A549 (cell line): ENCODE measurements at regions not wholly inside any gene's neighbourhood (a gene's known extent, or its start where the extent isn't known, plus 50 kb on each side); places are given as distances from the start of the nearest gene placed in this dataset.

ENCODE experiments used
- ATAC-seq, 2 experiments: fragments of 200-7000 bp in 1 of 2; fragments of >200 bp in 1 of 2; cut with Nextera tagmentation in 1 of 2; cut with Tn5 transposase in 1 of 2; 3 replicates each; pipeline versions ENCODE4 v1.8.0 to v1.9.1; 2018 to 2020; ENCODE audit warnings: mild to moderate bottlenecking in 1 of 2, moderate library complexity in 1 of 2
- CTCF ChIA-PET: fragments of 300-600 bp; sonication (Branson Sonifier 250); formaldehyde crosslinking; extraction: SDS; loops from one replicate; lab custom pipeline; 2021; ENCODE audit warnings: antibody characterized with exemption, inconsistent platforms; lab: Yijun Ruan, JAX
- POLR2A ChIA-PET: fragments of 350-600 bp; formaldehyde crosslinking; extraction: SDS; loops from one replicate; lab custom pipeline; 2021; ENCODE audit warnings: antibody characterized with exemption, inconsistent platforms; lab: Yijun Ruan, JAX
- DNase-seq, 2 experiments: peaks; one replicate each; pipeline versions ENCODE4 v3.0.0 to v3.0.0-alpha.2; 2011 to 2016; ENCODE audit warnings: low read depth in 1 of 2, low spot score in 1 of 2
- FAIRE-seq: peaks from 2 replicates; lab custom pipeline; 2011; peaks lifted over from hg19 to GRCh38; lab: Jason Lieb, UNC
- H3K27ac ChIP-seq, 2 experiments: fragments of >200 bp; sonication (Bioruptor Twin); formaldehyde crosslinking; 3 replicates each; pipeline ENCODE4 v1.5.1; 2016 to 2017
- H3K4me1 ChIP-seq: fragments of >200 bp; sonication (Bioruptor Twin); formaldehyde crosslinking; 3 replicates; pipeline ENCODE4 v1.6.1; 2016
- H3K4me2 ChIP-seq: fragments of >200 bp; sonication (Bioruptor Twin); formaldehyde crosslinking; 3 replicates; pipeline ENCODE4 v1.6.1; 2016
- H3K4me3 ChIP-seq: fragments of >200 bp; sonication (Bioruptor Twin); formaldehyde crosslinking; 3 replicates; pipeline ENCODE4 v1.5.1; 2016
- H3K9me3 ChIP-seq: fragments of >200 bp; sonication (Bioruptor Twin); formaldehyde crosslinking; 3 replicates; pipeline ENCODE4 v1.6.1; 2016
- BHLHE40 ChIP-seq: IDR thresholded peaks from 2 replicates; pipeline ENCODE4 v1.6.1; 2012; ENCODE audit warnings: low read depth, low read length, inconsistent platforms
- CBX8 ChIP-seq: fragments of 200-600 bp; sonication (generic); IDR thresholded peaks from 2 replicates; pipeline ENCODE4 v1.6.1; 2016
- CHD2 ChIP-seq: fragments of 150-350 bp; IDR thresholded peaks from 2 replicates; pipeline ENCODE4 v1.6.1; 2014; ENCODE audit warnings: low read length; ENCODE audit not compliant: partially characterized antibody
- HEYL ChIP-seq: fragments of 250-450 bp; sonication (Bioruptor Pico); IDR thresholded peaks from 2 replicates; pipeline ENCODE4 v1.8.0; 2021; ENCODE audit warnings: mild to moderate bottlenecking, moderate library complexity
- HOXB13 ChIP-seq: fragments of 250-450 bp; sonication (Bioruptor Pico); IDR thresholded peaks from 2 replicates; pipeline ENCODE4 v1.5.0; 2020; ENCODE audit warnings: low read depth, mild to moderate bottlenecking, moderate library complexity
- MAZ ChIP-seq: fragments of 150-350 bp; IDR thresholded peaks from 2 replicates; pipeline ENCODE4 v1.6.1; 2014; ENCODE audit warnings: antibody characterized with exemption, low read depth, low read length, borderline replicate concordance
- NPAS2 ChIP-seq: fragments of 250-450 bp; sonication (Bioruptor Pico); IDR thresholded peaks from 2 replicates; pipeline ENCODE4 v1.8.0; 2022; ENCODE audit warnings: mild to moderate bottlenecking, moderate library complexity, borderline replicate concordance
- NR3C1 ChIP-seq: fragments of >200 bp; sonication (Bioruptor Twin); formaldehyde crosslinking; IDR thresholded peaks from 3 replicates; pipeline ENCODE4 v1.6.1; 2017
- POLR2A ChIP-seq: IDR thresholded peaks from 2 replicates; pipeline ENCODE4 v1.6.1; 2012; ENCODE audit warnings: mild to moderate bottlenecking, low read length
- POLR2AphosphoS2 ChIP-seq: conservative IDR thresholded peaks from 2 replicates; pipeline ENCODE4 v1.6.1; 2012; ENCODE audit warnings: low read length, improper control_type of control experiment, inconsistent platforms
- RAD21 ChIP-seq, 2 experiments: fragments of >200 bp in 1 of 2; sonication (Bioruptor Twin) in 1 of 2; formaldehyde crosslinking in 1 of 2; IDR thresholded peaks in 1 of 2; conservative IDR thresholded peaks in 1 of 2; 2 replicates in 1 of 2; 3 replicates in 1 of 2; pipeline ENCODE4 v1.6.1; 2012 to 2018; ENCODE audit warnings: inconsistent platforms in 1 of 2
- RARB ChIP-seq: fragments of 250-450 bp; sonication (Bioruptor Pico); IDR thresholded peaks from 2 replicates; pipeline ENCODE4 v1.8.0; 2021; ENCODE audit warnings: mild to moderate bottlenecking, moderate library complexity
- RCOR1 ChIP-seq: fragments of 150-350 bp; IDR thresholded peaks from 2 replicates; pipeline ENCODE4 v1.6.1; 2014; ENCODE audit warnings: antibody characterized with exemption, low read length, low read depth
- SREBF2 ChIP-seq: fragments of 450-650 bp; IDR thresholded peaks from 2 replicates; pipeline ENCODE4 v1.6.1; 2014; ENCODE audit warnings: mild to moderate bottlenecking, moderate library complexity
- ZSCAN20 ChIP-seq: fragments of 250-450 bp; sonication (Bioruptor Pico); IDR thresholded peaks from 2 replicates; pipeline ENCODE4 v1.8.0; 2022; ENCODE audit warnings: mild to moderate bottlenecking, moderate library complexity
- WGBS: methylation state at CpG from one replicate; pipeline ENCODE4 v1.1.6; 2017; ENCODE audit errors: missing lambda C conversion rate; 5-methylcytosine and 5-hydroxymethylcytosine counted together
- TF ChIP-seq, protein P1 (sequence below): fragments of 150-350 bp; IDR thresholded peaks from 2 replicates; pipeline ENCODE4 v1.6.1; 2014; ENCODE audit warnings: low read depth, mild to moderate bottlenecking, low read length
- TF ChIP-seq, protein P2 (sequence below): fragments of 250-450 bp; sonication (Bioruptor Pico); IDR thresholded peaks from 2 replicates; pipeline ENCODE4 v1.5.0; 2021; ENCODE audit warnings: mild to moderate bottlenecking, moderate library complexity, borderline replicate concordance
- TF ChIP-seq, protein P3 (sequence below): fragments of 250-450 bp; sonication (Bioruptor Pico); IDR thresholded peaks from 2 replicates; pipeline ENCODE4 v1.5.0; 2020; ENCODE audit warnings: low read depth, mild to moderate bottlenecking, moderate library complexity
- TF ChIP-seq, protein P4 (sequence below): IDR thresholded peaks from 2 replicates; pipeline ENCODE4 v1.6.1; 2012; ENCODE audit warnings: low read depth, borderline replicate concordance
- TF ChIP-seq, protein P5 (sequence below): fragments of 450-650 bp; IDR thresholded peaks from 2 replicates; pipeline ENCODE4 v1.6.1; 2014; ENCODE audit warnings: antibody characterized with exemption
- TF ChIP-seq, protein P6 (sequence below): fragments of >200 bp; sonication (Bioruptor Twin); formaldehyde crosslinking; IDR thresholded peaks from 3 replicates; pipeline ENCODE4 v1.6.1; 2016

DNA sequence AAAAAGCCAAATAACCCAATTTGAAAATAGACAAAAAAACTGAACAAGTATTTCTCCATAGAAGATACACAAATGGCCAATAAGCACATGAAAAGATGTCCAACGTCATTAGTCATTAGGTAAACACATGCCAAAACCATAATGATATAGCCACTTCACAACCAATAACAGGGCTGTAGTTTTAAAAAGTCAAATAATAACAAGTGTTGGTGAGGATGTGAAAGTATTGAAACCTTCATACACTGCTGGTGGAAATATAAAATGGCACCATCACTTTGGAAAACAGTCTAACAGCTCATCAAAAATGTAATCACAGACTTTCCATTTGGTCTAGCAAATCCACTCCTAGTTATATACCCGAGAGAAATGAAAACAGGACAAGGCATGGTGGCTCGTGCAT, 144.2 kb upstream of the CYP1B1 start:
- Histone ChIP-seq H3K27ac (no peak overlapping the region), H3K4me2 (no peak overlapping the region), H3K9me3 (peaks cover 8% of the 10 kb centered on the region; the same call in 1 of the 3 replicates), H3K4me1 (peaks cover 16% of the 10 kb centered on the region), H3K4me3 (no peak overlapping the region)
- ChIA-PET POLR2A (no interaction called here), CTCF (interaction anchor here (1.0 to 1.5 kb wide), 3 partner anchors 54 to 288 kb away, joined by 3 to 7 read pairs (median 5); no protein-coding TSS in a partner anchor)
- ATAC-seq = no peak
- 32% methylated on average over 3 of the region's 3 CpGs for WGBS
- DNase-seq = no peak
- TF ChIP-seq, protein P1, sequence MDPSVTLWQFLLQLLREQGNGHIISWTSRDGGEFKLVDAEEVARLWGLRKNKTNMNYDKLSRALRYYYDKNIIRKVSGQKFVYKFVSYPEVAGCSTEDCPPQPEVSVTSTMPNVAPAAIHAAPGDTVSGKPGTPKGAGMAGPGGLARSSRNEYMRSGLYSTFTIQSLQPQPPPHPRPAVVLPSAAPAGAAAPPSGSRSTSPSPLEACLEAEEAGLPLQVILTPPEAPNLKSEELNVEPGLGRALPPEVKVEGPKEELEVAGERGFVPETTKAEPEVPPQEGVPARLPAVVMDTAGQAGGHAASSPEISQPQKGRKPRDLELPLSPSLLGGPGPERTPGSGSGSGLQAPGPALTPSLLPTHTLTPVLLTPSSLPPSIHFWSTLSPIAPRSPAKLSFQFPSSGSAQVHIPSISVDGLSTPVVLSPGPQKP = no peak
- TF ChIP-seq RAD21 (conservative IDR thresholded peaks at IDR 0.05 in 1 of 2, IDR thresholded peaks at IDR 0.05 in 1 of 2) (no peak), HEYL (CRISPR knock-in tag) (no peak)
- TF ChIP-seq, protein P2, sequence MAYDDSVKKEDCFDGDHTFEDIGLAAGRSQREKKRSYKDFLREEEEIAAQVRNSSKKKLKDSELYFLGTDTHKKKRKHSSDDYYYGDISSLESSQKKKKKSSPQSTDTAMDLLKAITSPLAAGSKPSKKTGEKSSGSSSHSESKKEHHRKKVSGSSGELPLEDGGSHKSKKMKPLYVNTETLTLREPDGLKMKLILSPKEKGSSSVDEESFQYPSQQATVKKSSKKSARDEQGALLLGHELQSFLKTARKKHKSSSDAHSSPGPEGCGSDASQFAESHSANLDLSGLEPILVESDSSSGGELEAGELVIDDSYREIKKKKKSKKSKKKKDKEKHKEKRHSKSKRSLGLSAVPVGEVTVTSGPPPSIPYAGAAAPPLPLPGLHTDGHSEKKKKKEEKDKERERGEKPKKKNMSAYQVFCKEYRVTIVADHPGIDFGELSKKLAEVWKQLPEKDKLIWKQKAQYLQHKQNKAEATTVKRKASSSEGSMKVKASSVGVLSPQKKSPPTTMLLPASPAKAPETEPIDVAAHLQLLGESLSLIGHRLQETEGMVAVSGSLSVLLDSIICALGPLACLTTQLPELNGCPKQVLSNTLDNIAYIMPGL (CRISPR knock-in tag) = no peak
- TF ChIP-seq, all 56 proteins: peak for 0
- no peak for FAIRE-seq

DNA sequence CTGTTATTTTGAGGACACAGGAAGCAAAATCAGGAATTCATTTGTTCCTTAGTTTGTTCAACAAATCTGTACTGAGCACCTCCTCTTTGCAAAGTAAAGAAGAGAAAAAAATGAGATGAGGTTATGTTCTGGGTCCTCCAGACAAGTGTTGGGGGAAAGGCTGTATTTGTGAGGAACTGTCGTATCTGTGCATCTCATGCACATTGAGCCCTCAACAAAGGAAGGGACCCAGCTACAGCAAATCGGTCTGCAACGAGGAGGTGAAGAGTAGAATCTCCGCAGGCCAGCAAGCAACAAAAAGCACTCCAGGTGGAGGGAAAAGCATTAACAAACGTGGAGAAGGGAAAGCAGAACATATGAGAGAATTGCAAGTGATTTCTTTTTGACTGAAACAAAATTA, 143.0 kb upstream of the CYP1B1 start:
- H3K9me3 ChIP-seq = peaks cover 8% of the 10 kb centered on the region; the same call in 1 of the 3 replicates
- H3K27ac ChIP-seq = no peak overlapping the region
- WGBS = 74% methylated on average over 5 of the region's 5 CpGs
- POLR2A ChIA-PET = no interaction called here
- ATAC-seq = no peak
- no peak overlapping the region for H3K4me3 ChIP-seq
- no peak overlapping the region for H3K4me2 ChIP-seq
- no peak for FAIRE-seq
- no peak for DNase-seq
- TF ChIP-seq SREBF2 = no peak
- peaks cover 28% of the 10 kb centered on the region for H3K4me1 ChIP-seq
- CTCF ChIA-PET = no interaction called here

DNA sequence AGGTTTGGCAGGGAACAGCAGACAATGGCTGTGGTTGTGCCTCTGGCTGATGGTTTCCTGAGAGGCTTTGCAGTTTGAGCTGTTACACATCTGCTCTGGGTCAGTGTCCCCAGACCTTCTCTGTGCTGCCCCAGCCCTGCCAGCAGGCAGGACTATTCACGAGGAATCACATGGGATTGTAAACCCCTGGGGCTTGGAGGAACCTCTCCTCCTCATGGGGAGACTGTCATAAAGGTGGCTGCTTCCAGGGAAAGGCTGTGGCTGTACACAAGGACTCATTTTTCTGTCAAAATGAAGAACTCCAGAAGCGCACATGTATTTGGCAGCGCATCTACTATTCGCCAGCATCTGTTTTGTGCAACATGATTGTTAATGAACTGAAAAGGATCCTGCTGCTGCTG, 142.6 kb upstream of the CYP1B1 start:
- TF ChIP-seq, protein P3, sequence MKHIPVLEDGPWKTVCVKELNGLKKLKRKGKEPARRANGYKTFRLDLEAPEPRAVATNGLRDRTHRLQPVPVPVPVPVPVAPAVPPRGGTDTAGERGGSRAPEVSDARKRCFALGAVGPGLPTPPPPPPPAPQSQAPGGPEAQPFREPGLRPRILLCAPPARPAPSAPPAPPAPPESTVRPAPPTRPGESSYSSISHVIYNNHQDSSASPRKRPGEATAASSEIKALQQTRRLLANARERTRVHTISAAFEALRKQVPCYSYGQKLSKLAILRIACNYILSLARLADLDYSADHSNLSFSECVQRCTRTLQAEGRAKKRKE = no peak
- TF ChIP-seq RARB (CRISPR knock-in tag) (no peak), HOXB13 (no peak), POLR2AphosphoS2 (no peak), NPAS2 (CRISPR knock-in tag) (no peak), NR3C1 (no peak), CBX8 (no peak), ZSCAN20 (no peak), RCOR1 (no peak), SREBF2 (no peak)
- TF ChIP-seq, all 56 proteins: peak for 0
- ATAC-seq = no peak
- DNase-seq = no peak
- Histone ChIP-seq H3K9me3 (peaks cover 8% of the 10 kb centered on the region; the same call in 1 of the 3 replicates), H3K4me3 (no peak overlapping the region), H3K4me1 (peaks cover 32% of the 10 kb centered on the region), H3K27ac (no peak overlapping the region; a peak in 1 of 6 replicates), H3K4me2 (no peak overlapping the region)
- no peak for FAIRE-seq
- ChIA-PET CTCF (interaction anchor here (0.8 kb wide), 1 partner anchor 15 kb away, joined by 3 read pairs; no protein-coding TSS in a partner anchor), POLR2A (no interaction called here)
- 65% methylated on average over 4 of the region's 4 CpGs for WGBS

DNA sequence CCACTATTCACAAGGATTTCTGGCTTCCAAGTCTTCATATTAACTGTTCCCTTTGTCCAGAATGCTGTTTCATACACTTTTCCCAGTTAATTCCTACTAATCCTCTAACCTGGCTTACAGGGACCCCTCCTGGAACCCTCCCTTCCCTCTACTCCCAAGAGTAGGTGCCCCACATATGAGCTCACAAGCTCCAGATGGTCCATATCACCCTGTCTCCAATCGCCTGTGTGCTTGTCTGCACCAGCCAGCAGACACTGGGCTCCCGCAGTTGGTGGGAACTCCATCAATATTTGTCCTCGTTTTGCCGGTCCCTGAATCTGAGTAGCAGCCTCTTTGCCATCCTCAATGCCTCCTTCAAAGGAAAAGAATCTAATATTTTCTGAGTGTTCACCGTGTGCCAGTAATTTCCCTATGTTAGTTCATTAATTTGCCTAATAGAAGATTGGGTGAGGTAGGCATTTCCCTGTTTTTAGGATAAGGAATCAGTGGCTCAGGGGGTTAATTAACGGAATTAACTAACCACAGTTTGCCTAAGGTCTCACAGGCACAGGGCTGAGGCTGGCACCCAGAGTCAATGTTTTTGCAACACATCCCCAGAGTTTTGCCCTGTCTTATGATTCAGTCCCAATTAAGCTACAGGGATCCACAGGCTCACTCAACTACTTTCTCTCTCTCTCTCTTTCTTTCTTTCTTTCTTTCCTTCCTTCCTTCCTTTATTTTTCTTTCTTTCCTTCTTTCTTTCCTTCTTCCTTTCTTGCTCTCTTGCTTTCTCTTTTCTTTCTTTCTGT, 141.6 kb upstream of the CYP1B1 start:
- DNase-seq (no peak), ATAC-seq (no peak)
- H3K4me2 ChIP-seq = no peak overlapping the region
- POLR2A ChIA-PET = no interaction called here
- H3K27ac ChIP-seq = peak overlapping the region; percentile 4 to 19; a peak in 2 of 6 replicates
- H3K4me1 ChIP-seq = peaks cover 33% of the 10 kb centered on the region
- 72% methylated on average over 6 of the region's 6 CpGs for WGBS
- TF ChIP-seq, protein P4, sequence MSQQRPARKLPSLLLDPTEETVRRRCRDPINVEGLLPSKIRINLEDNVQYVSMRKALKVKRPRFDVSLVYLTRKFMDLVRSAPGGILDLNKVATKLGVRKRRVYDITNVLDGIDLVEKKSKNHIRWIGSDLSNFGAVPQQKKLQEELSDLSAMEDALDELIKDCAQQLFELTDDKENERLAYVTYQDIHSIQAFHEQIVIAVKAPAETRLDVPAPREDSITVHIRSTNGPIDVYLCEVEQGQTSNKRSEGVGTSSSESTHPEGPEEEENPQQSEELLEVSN = no peak
- TF ChIP-seq, protein P5, sequence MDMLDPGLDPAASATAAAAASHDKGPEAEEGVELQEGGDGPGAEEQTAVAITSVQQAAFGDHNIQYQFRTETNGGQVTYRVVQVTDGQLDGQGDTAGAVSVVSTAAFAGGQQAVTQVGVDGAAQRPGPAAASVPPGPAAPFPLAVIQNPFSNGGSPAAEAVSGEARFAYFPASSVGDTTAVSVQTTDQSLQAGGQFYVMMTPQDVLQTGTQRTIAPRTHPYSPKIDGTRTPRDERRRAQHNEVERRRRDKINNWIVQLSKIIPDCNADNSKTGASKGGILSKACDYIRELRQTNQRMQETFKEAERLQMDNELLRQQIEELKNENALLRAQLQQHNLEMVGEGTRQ = no peak
- TF ChIP-seq HEYL (CRISPR knock-in tag) (no peak), SREBF2 (no peak), BHLHE40 (no peak), CHD2 (no peak), CBX8 (no peak), POLR2A (no peak), MAZ (no peak)
- TF ChIP-seq, protein P6, sequence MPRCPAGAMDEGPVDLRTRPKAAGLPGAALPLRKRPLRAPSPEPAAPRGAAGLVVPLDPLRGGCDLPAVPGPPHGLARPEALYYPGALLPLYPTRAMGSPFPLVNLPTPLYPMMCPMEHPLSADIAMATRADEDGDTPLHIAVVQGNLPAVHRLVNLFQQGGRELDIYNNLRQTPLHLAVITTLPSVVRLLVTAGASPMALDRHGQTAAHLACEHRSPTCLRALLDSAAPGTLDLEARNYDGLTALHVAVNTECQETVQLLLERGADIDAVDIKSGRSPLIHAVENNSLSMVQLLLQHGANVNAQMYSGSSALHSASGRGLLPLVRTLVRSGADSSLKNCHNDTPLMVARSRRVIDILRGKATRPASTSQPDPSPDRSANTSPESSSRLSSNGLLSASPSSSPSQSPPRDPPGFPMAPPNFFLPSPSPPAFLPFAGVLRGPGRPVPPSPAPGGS = no peak
- TF ChIP-seq, all 56 proteins: peak for 0
- Histone ChIP-seq H3K9me3 (peaks cover 8% of the 10 kb centered on the region; the same call in 1 of the 3 replicates), H3K4me3 (no peak overlapping the region)
- no peak for FAIRE-seq
- CTCF ChIA-PET = interaction anchor here (0.8 kb wide), 1 partner anchor 16 kb away, joined by 3 read pairs; no protein-coding TSS in a partner anchor
